ENCODE measurements at regions not wholly inside any gene's neighbourhood (a gene's known extent, or its start where the extent isn't known, plus 50 kb on each side); places are given as distances from the start of the nearest gene placed in this dataset.

DNA sequence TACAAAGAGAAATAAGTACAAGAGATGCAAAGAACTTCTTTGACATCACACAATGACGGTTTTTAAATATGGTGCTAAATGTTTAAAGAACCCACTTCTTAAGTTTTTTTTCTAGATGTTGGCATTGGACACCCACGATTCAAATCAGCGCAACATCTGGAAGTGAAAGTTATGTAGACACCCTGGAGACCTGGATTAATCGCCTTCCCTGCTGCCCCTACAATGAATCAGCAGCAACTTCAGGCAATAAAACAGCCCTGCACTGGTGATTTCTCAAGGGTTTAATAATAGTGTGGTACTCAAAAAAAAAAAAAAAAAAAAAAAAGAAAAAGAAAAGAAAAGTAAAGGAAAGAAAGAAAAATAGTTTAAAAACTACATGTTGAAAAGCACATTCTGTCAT lies 248.3 kb downstream of the NUF2 start:
- Histone ChIP-seq H3K9ac (ENCODE audit: low read length in 3 of 3) (no peak overlapping the region), H3K4me3 (ENCODE audit: low read length in 3 of 3) (no peak overlapping the region), H3K36me3 (ENCODE audit: control insufficient read depth in 2 of 3, insufficient read depth in 3 of 3, low read length in 3 of 3) (no peaks in the 10 kb centered on the region), H3K27me3 (ENCODE audit: control insufficient read depth, insufficient read depth, low read length) (no peaks in the 10 kb centered on the region), H3K9me3 (ENCODE audit: control insufficient read depth in 2 of 3, insufficient read depth in 1 of 3, low read length in 3 of 3) (no peaks in the 10 kb centered on the region), H3K4me1 (ENCODE audit: control insufficient read depth in 2 of 3, insufficient read depth in 2 of 3, low read depth in 1 of 3, low read length in 3 of 3) (no peaks in the 10 kb centered on the region), H3K27ac (ENCODE audit: low read depth in 2 of 2, low read length in 2 of 2) (no peak overlapping the region)
- TF ChIP-seq, protein P1, sequence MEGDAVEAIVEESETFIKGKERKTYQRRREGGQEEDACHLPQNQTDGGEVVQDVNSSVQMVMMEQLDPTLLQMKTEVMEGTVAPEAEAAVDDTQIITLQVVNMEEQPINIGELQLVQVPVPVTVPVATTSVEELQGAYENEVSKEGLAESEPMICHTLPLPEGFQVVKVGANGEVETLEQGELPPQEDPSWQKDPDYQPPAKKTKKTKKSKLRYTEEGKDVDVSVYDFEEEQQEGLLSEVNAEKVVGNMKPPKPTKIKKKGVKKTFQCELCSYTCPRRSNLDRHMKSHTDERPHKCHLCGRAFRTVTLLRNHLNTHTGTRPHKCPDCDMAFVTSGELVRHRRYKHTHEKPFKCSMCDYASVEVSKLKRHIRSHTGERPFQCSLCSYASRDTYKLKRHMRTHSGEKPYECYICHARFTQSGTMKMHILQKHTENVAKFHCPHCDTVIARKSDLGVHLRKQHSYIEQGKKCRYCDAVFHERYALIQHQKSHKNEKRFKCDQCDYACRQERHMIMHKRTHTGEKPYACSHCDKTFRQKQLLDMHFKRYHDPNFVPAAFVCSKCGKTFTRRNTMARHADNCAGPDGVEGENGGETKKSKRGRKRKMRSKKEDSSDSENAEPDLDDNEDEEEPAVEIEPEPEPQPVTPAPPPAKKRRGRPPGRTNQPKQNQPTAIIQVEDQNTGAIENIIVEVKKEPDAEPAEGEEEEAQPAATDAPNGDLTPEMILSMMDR (IDR thresholded peaks at IDR 0.05; ENCODE audit: borderline replicate concordance, extremely low read depth, insufficient read depth), result no peak
- FAIRE-seq, result no peak
- intact Hi-C loops (cut with DNase I), result no loop called here
- peak in 1 of 5 donors; percentile 53 for DNase-seq

DNA sequence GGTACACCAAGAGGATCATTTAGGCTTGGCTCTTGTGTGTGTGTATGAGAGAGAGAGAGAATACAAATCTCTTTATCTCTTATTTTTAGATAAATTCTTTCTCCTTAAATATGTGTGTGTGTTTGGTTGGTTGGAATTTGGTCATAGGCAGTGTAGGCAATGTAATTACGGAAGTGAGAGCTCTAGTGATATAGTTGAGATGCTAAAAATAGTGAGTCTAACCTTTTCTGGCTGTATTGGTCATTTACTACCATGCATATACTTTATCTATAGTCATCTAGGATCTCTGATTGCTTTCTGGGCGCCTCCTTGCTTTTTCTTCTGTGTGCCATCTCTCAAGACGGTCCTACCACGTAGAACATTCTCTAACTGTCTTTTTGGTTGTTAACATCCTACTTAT lies 250.2 kb downstream of the NUF2 start:
- H3K9me3 ChIP-seq (ENCODE audit: control insufficient read depth in 2 of 3, insufficient read depth in 1 of 3, low read length in 3 of 3), result no peaks in the 10 kb centered on the region
- H3K4me3 ChIP-seq (ENCODE audit: low read length in 3 of 3), result no peak overlapping the region
- no peaks in the 10 kb centered on the region for H3K4me1 ChIP-seq (ENCODE audit: control insufficient read depth in 2 of 3, insufficient read depth in 2 of 3, low read depth in 1 of 3, low read length in 3 of 3)
- intact Hi-C loops (cut with DNase I), result no loop called here
- H3K36me3 ChIP-seq (ENCODE audit: control insufficient read depth in 2 of 3, insufficient read depth in 3 of 3, low read length in 3 of 3), result no peaks in the 10 kb centered on the region
- no peak overlapping the region for H3K9ac ChIP-seq (ENCODE audit: low read length in 3 of 3)
- no peaks in the 10 kb centered on the region for H3K27me3 ChIP-seq (ENCODE audit: control insufficient read depth, insufficient read depth, low read length)
- TF ChIP-seq, protein P1 (IDR thresholded peaks at IDR 0.05; ENCODE audit: borderline replicate concordance, extremely low read depth, insufficient read depth), result no peak
- DNase-seq (no peak), FAIRE-seq (no peak)
- no peak overlapping the region for H3K27ac ChIP-seq (ENCODE audit: low read depth in 2 of 2, low read length in 2 of 2)

DNA sequence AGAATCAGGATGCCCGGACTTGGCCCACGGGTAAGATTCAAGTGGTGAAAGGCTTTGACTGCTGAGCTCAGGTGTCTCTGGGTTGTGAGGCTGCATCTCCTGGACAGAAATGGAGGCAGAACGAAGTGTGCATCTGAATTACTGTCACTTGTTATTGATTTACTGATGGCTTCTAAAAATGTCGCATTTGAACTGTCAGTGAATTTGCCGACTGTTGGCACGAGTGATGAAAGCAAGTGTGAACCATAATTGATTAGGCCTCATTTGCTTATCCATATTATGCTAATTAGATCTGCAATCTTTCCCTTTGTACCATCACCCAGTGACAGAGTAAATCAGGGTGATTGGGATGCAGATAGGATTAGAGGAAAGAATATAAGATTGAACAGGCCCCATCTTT lies 252.4 kb downstream of the NUF2 start:
- H3K27ac ChIP-seq (ENCODE audit: low read depth in 2 of 2, low read length in 2 of 2), result no peak overlapping the region
- TF ChIP-seq, protein P1 (IDR thresholded peaks at IDR 0.05; ENCODE audit: borderline replicate concordance, extremely low read depth, insufficient read depth), result no peak
- H3K27me3 ChIP-seq (ENCODE audit: control insufficient read depth, insufficient read depth, low read length), result no peaks in the 10 kb centered on the region
- no peaks in the 10 kb centered on the region for H3K36me3 ChIP-seq (ENCODE audit: control insufficient read depth in 2 of 3, insufficient read depth in 3 of 3, low read length in 3 of 3)
- H3K4me1 ChIP-seq (ENCODE audit: control insufficient read depth in 2 of 3, insufficient read depth in 2 of 3, low read depth in 1 of 3, low read length in 3 of 3), result no peaks in the 10 kb centered on the region
- DNase-seq (no peak), FAIRE-seq (no peak)
- H3K9me3 ChIP-seq (ENCODE audit: control insufficient read depth in 2 of 3, insufficient read depth in 1 of 3, low read length in 3 of 3), result no peaks in the 10 kb centered on the region
- H3K9ac ChIP-seq (ENCODE audit: low read length in 3 of 3), result no peak overlapping the region
- no peak overlapping the region for H3K4me3 ChIP-seq (ENCODE audit: low read length in 3 of 3)
- intact Hi-C loops (cut with DNase I), result no loop called here

DNA sequence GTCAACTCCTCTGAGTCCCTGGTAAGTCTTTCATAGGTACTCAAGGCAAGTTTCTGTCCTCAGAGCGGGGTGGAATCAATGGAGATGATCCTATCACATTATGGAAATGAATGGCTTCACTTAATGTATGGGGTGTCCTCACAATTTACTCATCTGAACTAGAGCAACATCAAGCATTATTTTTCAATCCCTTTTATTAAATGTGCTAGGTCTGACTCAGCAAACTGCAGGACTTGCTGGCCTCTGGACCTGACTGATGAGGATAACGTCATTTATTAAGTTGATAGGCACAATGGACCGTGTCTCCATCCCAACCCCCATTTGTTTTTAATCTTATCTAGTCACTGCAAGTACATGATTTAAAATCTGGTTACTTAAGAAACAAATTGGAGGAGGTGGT lies 259.2 kb downstream of the NUF2 start:
- H3K9ac ChIP-seq (ENCODE audit: low read length in 3 of 3), result no peak overlapping the region
- no peaks in the 10 kb centered on the region for H3K27me3 ChIP-seq (ENCODE audit: control insufficient read depth, insufficient read depth, low read length)
- intact Hi-C loops (cut with DNase I), result no loop called here
- no peaks in the 10 kb centered on the region for H3K4me1 ChIP-seq (ENCODE audit: control insufficient read depth in 2 of 3, insufficient read depth in 2 of 3, low read depth in 1 of 3, low read length in 3 of 3)
- FAIRE-seq (no peak), DNase-seq (no peak)
- TF ChIP-seq, protein P1 (IDR thresholded peaks at IDR 0.05; ENCODE audit: borderline replicate concordance, extremely low read depth, insufficient read depth), result no peak
- H3K4me3 ChIP-seq (ENCODE audit: low read length in 3 of 3), result no peak overlapping the region
- no peaks in the 10 kb centered on the region for H3K36me3 ChIP-seq (ENCODE audit: control insufficient read depth in 2 of 3, insufficient read depth in 3 of 3, low read length in 3 of 3)
- H3K27ac ChIP-seq (ENCODE audit: low read depth in 2 of 2, low read length in 2 of 2), result no peak overlapping the region
- H3K9me3 ChIP-seq (ENCODE audit: control insufficient read depth in 2 of 3, insufficient read depth in 1 of 3, low read length in 3 of 3), result no peaks in the 10 kb centered on the region

Measured in kidney (tissue), 13 donors.